ENCODE measurements at regions not wholly inside any gene's neighbourhood (a gene's known extent, or its start where the extent isn't known, plus 50 kb on each side); places are given as distances from the start of the nearest gene placed in this dataset.

DNA sequence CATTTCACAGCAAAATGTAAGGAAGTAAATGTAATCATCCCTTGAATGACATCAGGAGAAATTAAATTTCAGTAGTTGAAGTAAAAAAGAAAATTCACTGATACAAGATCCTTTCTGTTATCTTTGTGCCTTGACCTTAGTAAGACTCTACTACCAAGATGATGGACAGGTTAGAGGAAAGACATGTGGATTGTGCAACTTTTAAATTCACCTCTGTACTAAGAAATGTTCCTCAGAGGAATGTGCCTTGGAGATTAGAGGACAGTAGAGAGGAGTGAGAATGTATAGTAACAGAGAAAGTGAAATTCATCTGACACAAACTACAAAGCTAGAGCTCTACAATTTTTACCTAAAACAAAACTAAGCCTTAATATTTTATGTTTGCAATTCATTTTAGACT lies 375.3 kb downstream of the PLOD2 start:
- no peak for DNase-seq

DNA sequence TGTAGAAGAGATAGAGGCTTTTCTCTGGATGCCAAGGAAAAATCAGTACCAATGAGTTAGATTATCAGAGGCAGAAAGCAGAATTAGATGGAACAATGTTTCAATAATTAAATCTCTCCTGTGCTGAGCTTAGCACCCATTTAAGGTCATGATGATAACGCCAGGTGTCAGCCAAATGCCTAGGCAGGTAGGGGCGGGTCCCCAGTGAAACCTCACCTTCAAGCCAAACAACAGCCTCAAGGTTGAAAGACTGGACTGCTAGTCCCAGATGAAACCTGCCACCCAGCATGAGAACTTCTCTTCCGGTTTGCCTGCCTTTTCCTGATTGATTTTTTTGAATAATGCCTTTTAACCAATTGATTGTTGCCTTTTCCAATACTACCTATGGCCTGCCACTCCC lies 363.0 kb downstream of the PLOD2 start:
- DNase-seq, result no peak

DNA sequence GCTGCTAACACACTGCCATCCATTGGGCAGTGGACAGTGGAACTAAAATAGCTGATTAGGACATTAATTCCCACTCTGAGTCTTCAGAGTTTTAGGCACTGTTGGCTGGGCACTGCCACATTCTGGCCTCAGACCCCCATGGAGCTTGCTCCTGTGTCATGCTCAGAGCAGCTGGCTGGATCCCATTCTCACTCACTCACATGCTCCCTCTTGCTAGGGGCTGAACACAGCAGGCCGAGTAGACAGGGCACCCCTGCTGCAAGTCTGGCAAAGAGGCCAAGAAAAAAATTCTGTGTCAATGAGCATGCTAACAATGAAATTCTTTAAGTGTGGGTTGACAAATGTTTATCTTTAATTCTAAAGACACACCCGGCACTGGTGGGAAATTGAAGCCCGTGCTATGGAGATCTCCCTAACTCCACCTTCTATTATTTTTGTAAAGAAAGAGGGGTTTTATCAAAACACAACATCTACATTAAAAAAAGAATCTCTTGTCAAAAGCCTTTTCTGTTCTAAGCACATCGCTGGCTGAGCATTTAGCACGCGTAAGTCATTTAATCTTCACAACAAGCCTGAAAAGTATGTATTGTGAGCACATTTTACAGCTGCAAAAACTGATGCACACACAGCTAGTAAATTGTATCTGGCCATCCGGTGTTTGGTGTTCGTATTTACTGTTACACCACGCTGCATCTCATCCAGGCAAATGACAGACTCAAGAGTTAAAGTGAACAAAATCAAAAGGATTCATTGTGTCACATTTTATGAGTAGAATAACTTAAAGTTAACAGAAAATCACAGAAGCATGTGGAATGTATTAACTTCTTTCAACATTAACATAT lies 362.1 kb downstream of the PLOD2 start:
- DNase-seq, result no peak

- DNase-seq, result no peak
These were observed 359.3 kb downstream of the PLOD2 start for GRCh38 chr3:145801696-145802095.

GRCh38 chr3:145807990-145808389 lies 353.0 kb downstream of the PLOD2 start:
- no peak for DNase-seq

- no peak for DNase-seq
These were observed 348.6 kb downstream of the PLOD2 start for GRCh38 chr3:145812391-145812790.

- no peak for DNase-seq
These were observed 345.1 kb downstream of the PLOD2 start for GRCh38 chr3:145815707-145816413.

DNA sequence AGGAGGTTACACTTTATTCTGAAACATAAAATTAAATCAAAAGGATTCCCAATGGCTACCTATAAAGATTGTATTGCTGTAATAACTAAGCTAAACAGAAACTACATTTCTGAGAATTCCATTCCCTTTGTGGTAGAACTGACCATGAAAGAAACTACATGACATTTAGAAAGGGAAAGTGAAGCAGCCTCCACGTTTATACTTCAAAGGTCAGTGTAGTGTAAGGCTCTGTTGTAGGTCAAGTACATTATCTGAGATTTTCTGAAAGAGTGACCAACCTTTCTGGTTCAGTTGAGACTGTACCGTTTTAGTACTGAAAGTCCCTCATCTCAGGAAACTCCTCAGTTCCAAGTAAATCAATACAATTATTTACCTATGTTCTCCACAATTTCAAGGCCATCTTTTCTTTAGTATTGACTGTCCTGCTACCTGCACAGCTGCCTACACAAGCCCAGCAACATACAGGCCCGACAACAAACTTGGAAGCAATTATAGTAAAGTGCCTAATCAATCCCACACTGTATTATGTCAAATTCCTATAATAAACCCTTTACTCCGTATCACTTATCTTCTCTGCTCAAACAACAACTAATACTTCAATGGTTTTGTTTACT lies 343.0 kb downstream of the PLOD2 start:
- no peak for DNase-seq

DNA sequence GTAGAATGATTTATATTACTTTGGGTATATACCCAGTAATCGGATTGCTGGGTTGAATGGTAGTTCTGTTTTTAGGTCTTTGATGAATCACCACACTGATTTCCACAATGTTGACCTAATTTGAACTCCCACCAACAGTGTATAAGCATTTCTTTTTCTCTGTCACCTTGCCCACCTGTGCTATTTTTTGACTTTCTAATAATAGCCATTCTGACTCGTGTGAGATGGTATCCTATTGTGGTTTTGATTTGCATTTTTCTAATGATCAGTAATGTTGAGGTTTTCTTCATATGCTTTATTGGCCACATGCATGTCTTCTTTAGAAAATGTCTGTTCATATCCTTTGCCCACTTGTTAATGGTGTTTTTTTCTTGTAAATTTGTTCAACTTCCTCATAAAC lies 340.8 kb downstream of the PLOD2 start:
- no peak for DNase-seq

DNA sequence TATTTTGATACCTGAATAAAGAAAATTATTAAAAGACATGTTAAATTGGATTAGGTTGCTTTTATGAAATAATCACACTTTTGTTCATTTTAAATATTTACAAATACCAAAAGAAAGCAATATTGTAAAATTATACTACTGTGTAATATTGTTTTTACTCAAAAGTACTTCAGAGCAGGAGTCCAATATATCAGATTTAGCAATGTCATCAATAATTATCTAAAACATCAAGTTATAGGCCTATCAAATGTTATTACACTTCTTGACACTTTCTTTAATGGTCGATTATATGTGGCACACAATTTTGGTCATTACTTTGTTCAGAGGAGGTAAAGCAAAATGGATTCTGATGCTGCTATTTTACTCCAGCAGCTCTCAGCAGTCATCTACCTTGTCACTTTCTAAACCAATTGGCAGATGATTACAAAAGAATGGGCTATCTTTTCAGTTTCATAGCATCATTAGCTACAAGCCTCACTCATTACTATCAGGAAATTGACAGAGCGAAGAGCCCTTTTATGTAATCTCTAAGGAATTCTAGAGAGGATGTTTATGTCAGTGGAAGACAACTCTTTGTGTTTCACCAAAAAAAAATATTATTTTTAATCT lies 318.6 kb downstream of the PLOD2 start:
- no peak for DNase-seq

DNA sequence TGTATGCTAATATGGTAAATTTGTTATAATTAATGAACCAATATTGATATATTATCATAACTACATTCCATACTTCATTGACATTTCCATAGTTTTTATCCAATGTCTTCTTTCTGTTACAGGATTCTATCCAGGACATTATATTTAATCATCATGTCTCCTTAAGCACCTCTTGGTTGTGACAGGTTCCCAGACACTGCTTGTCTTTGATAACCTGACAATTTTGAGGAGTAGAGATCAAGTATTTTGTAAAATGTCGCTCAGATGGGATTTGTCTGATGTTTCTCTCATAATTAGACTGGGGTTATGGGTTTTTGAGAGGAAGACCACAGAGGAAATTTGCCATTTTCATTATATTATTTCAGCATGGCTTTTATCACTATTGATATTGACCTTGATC lies 317.4 kb downstream of the PLOD2 start:
- no peak for DNase-seq

DNA sequence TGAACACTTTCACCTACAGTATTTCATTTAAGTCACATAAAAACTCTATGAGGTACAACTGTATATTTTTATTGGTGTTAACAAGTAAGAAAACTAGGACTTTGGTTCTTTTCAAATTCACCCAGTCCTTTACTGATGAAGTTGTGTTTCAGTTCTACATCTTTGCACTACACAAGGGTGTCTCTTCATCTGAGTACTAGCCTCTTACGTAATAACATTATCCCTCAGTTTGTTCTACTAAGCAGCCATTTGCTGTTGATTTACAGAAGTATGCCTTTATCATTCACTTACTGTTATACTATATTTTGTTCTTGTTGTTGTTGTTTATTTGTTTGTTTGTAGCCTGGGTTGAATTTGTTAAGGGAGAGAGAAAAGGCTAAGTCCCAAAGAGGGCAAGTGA lies 311.9 kb downstream of the PLOD2 start:
- no peak for DNase-seq

GRCh38 chr3:145854499-145854898 lies 306.5 kb downstream of the PLOD2 start:
- DNase-seq, result no peak

GRCh38 chr3:145857956-145858355 lies 303.0 kb downstream of the PLOD2 start:
- DNase-seq, result no peak

GRCh38 chr3:145864336-145864735 lies 296.6 kb downstream of the PLOD2 start:
- no peak for DNase-seq

- no peak for DNase-seq
These were observed 295.5 kb downstream of the PLOD2 start for GRCh38 chr3:145865399-145866018.

DNA sequence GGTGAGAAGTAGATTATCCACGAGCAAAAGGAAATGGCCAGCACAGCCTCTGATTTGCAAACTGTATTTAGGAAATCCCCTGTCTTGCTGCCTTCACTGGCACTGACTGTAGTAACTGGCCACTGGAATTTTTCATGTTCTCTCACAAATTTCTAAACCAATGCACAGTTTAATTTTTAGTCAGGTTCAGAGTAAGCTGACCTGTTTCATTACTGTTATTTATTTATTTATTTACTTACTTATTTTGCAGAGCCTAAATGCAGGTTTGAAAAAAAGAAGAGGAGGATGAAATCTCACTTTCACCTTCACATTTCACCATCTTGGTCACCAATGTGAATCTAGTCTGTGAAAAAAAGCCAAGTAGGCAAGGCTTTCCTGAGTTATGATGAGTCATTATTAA lies 291.0 kb downstream of the PLOD2 start:
- DNase-seq, result no peak

GRCh38 chr3:145882436-145882835 lies 278.5 kb downstream of the PLOD2 start:
- no peak for DNase-seq

- no peak for DNase-seq
These were observed 271.3 kb downstream of the PLOD2 start for GRCh38 chr3:145889730-145890129.

DNA sequence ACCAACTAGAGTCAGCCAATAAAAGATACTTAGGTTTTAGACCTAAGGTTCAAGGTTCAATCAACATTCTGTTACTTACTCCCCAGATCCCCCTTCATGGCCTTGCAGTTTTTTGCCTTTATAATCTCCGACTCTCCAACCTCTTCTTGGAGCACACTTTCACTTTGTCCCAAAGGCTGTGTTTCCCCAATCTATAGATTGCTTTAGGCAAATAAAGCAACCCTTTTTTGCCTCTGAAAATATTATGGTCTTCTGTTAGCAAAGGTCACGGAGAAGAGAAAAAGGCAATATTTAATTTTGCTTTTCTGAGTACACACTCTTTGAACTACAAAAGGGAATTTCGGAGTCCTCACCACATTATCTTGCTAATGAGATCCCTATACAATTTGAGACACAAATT lies 268.1 kb downstream of the PLOD2 start:
- no peak for DNase-seq

- no peak for DNase-seq
These were observed 267.7 kb downstream of the PLOD2 start for GRCh38 chr3:145893331-145893730.

DNA sequence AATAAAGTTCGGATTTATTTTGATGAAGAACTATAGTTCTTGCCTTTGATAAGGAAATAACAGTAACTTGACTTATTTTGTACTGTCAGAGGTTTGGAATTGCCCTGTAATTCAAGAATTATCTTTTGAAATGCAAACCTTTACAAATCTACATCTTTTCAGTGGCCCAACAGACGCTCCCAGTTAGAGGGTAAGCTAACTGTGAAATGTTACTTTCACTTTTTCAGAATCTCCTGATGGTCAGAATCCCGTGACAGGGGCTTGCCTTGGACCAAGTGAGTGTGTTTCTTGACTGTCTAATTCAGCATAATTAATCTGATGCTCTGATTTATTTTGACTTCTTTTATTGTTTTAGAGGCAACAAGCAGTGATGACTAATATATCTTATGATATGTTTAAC lies 262.5 kb downstream of the PLOD2 start:
- DNase-seq, result no peak

DNA sequence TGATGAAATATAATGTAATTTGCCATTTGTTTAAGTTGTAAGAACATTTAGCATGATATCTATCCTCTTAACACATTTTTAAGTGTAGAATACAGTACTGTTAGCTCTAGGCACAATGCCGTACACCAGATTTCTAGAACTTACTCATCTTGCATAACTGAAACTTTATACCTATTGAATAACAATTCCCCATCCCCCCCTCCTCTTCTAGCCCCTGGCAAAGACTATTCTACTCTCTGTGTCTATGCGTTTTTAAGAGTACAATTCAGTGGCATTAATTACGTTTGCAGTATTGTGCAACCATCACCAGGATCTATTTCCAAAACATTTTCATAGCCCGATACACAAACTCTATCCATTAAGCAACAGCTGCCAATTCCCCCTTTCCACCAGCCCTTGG lies 261.7 kb downstream of the PLOD2 start:
- DNase-seq, result no peak

All from NCI-H526 treated with DMSO at 0.1 percent for 48 hours (cell line).